HG03565 (cell line): ENCODE measurements at regions not wholly inside any gene's neighbourhood (a gene's known extent, or its start where the extent isn't known, plus 50 kb on each side); places are given as distances from the start of the nearest gene placed in this dataset.
"Not testable (repeated sequence)": the region's sequence is repeated elsewhere in the genome, so short reads cannot be mapped to it uniquely, and the experiment has no call there.

Source experiments
- ATAC-seq: cut with Tn5 transposase; IDR thresholded peaks from one replicate; pipeline ENCODE4 v1.9.1; 2021; ENCODE audit warnings: mild to moderate bottlenecking, moderate library complexity; ENCODE audit not compliant: unreplicated experiment

- ATAC-seq, result no peak
These were observed 1459.8 kb downstream of the RAPGEF2 start for GRCh38 chr4:160562661-160563060.

- ATAC-seq, result no peak
These were observed 1460.8 kb downstream of the RAPGEF2 start for GRCh38 chr4:160563552-160564282.

- no peak for ATAC-seq
These were observed 1464.8 kb downstream of the RAPGEF2 start for GRCh38 chr4:160567634-160568033.

DNA sequence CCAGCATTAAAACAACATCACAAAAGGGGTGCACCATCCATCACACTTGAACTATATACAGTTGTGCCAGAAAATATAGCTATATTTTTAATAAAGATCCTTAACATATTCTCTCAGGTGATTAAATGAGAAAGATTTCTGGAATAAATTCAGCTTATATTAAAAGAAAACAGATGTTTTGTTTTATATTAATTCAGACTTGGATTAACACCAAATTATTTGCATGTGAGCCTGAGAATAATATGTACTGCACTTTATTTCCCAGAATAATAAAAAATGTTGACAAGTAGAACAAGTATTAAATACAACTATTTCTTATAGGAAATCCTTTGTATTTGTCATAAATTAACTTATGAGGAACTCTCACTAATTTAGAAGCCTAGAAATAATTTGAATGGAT lies 1467.4 kb downstream of the RAPGEF2 start:
- ATAC-seq, result no peak

- not testable (repeated sequence) for ATAC-seq
These were observed 1471.4 kb downstream of the RAPGEF2 start for GRCh38 chr4:160574272-160574671.

DNA sequence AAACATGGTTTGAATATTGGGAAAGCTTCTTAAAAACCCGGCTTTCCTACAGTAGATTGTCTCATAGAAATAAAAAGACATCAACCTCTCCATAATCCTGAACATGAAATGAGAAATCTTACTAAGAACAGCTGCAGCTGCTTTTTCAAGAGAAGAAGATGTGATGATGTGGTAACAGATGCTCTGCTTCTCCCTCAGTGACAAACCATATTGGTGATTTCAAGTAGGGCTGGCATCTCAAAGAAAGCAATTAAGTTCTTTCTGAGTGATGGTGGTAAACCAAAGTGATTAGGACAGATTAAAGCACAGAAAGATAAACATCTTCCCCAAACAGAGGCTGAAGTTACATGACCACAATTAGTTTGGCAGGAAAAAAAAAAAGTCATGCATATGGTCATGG lies 1477.7 kb downstream of the RAPGEF2 start:
- no peak for ATAC-seq

DNA sequence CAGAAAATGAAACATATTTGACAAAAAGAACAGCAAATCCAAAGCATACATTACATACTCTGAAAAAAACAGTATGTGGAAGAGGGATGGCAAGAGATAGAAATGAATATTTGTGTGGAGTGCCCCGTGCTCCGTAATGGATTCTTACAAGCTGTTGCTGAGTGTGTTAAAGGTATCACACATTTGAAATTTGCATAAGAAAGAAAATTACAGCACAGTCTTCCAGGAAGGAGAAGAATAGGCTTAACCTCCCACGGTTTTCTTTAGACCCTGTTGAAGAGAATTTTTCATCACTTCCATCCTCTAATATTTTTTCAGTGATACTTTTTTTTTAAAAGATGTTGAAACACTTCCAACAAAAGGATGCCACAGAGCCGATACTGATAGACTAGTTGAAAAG lies 1489.4 kb downstream of the RAPGEF2 start:
- no peak for ATAC-seq

- no peak for ATAC-seq
These were observed 1492.8 kb downstream of the RAPGEF2 start for GRCh38 chr4:160595646-160596045.

DNA sequence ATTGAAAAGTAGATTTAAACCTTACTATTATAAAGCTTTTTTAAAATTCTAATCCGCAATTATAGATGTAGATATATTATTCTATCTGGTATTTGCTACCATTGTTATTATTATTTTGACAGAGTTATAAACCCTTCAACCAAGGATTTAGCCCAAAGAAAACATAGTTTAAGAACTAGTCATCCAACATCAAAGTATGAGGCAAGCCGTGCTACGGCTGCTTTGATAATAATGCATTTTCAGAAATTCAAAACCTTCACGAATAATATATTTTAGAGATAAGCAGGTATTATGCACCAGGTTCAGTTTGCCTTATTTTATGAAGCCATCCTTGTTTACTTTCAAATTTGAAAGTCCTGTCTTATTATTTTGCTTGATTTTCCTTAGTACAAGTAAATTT lies 1501.7 kb downstream of the RAPGEF2 start:
- ATAC-seq, result no peak

- no peak for ATAC-seq
These were observed 1508.3 kb downstream of the RAPGEF2 start for GRCh38 chr4:160611181-160611580.

DNA sequence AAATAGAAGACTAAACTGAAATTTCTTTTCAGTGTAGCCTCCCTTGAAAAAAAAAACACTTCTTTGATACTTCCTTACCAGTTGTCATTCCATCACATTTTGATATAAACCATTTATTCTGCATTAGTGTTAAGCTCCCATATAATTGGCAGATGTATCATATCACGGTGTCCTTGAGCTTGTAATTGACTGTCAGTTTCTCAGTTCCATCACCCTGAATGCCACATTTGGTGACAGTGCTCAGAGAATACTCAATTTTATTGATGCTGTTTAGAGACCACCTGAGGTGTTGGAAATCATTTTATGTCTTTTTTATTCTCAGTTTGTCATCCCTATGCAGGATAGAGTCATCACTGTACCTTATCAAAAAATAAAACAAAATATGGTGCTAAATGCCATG lies 1528.2 kb downstream of the RAPGEF2 start:
- no peak for ATAC-seq

DNA sequence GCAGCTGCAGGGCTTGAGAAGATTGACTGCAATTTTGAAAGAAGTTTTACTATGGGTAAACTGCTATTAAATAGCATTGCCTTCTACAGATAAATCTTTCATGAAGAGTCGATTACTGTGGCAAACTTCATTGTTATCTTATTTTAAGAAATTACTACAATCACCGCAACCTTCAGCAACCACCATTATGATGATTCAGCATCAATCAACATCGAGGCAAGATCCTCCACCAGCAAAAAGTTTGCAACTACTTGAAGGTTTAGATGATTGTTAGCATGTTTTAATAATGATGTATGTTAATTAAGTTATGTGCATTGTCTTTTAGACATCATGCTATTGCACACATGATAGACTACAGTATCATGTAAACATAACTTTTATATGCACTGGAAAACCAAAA lies 1511.0 kb downstream of the FSTL5 start:
- no peak for ATAC-seq

- ATAC-seq, result no peak
These were observed 1488.2 kb downstream of the FSTL5 start for GRCh38 chr4:160675550-160675949.

DNA sequence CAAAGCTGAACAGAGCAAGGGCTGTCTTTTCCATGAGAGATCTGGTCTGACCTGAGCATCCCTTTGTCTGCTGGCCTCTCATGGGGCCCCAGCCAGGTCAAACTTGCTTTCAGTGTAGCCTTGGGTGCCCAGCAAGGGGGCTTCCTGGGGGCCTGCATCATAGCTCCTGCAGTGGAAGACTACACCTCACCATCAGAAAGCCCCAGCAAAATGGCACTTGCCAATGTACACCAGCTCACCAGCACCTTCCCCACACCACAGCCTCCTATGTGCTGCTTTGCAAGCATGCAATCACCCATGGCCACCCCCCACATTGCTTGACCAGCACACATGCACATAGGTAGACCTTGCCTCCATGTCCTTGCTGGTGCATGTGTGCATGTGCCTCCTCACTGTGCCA lies 1478.1 kb downstream of the FSTL5 start:
- ATAC-seq, result no peak

GRCh38 chr4:160701671-160702070 lies 1462.1 kb downstream of the FSTL5 start:
- ATAC-seq, result no peak

DNA sequence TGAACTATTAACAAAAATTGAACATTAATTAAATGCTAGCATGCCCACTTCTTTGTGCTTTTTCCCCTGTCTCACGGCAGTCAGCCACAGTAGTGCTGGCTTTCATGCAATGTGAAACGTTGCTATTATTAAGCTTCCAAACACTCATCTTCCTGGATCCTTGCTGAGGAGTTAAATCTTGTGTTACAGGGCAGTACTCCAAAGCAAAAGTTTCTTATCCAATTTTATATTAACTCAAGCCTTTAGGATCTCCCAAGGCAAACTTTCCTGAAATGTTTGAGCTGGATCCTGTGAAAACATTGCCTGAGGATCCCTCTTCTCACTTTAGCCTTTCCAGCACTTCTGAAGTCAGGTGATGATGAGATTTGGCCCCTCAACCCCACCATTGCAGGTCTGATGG lies 1454.8 kb downstream of the FSTL5 start:
- ATAC-seq, result no peak

- ATAC-seq, result no peak
These were observed 1454.3 kb downstream of the FSTL5 start for GRCh38 chr4:160709546-160709945.

- ATAC-seq, result no peak
These were observed 1447.2 kb downstream of the FSTL5 start for GRCh38 chr4:160716551-160716950.

DNA sequence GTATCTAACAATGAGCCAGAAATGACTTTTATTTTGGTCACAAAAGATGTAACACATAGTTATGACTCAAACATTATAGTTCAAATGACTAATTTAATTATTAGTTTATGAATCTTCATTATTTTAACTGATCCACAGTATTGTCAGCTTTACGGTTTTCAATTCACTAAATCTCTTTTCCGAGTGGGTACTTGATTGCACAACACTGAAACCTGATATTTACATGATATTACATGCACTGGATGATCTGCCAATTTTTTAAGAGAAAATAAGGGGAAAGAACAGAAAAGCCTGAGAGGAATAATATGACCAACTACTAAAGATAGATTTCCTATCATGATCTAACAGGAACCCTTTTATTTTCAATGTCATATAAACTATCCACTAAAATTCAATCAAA lies 1446.0 kb downstream of the FSTL5 start:
- ATAC-seq, result no peak

- ATAC-seq, result no peak
These were observed 1439.7 kb downstream of the FSTL5 start for GRCh38 chr4:160724063-160724462.

GRCh38 chr4:160745126-160745525 lies 1418.7 kb downstream of the FSTL5 start:
- no peak for ATAC-seq

- ATAC-seq, result not testable (repeated sequence)
These were observed 1417.2 kb downstream of the FSTL5 start for GRCh38 chr4:160746585-160746984.

DNA sequence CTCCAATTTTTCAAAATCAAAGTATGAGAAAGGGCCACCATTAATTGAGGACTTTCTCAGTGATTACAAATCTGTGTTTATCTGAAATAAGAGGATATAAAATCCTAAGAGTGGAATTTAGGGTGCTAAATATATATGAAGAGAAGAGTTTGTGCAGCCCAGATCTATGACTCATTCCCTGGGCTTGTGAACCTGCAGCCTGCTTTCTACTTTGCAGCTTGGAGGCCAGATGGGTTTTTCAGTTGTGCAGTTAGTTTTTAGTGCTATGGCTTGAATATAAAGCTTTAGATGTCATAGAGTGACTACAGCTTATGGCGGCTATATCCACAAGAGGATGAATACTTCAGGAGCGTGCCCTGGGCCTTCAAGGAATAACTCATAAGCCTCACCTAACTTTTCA lies 1391.1 kb downstream of the FSTL5 start:
- ATAC-seq, result no peak
